Neural progenitor cell (in vitro differentiated cells): ENCODE measurements at regions not wholly inside any gene's neighbourhood (a gene's known extent, or its start where the extent isn't known, plus 50 kb on each side); places are given as distances from the start of the nearest gene placed in this dataset.

Source experiments
- DNase-seq: peaks from one replicate; pipeline ENCODE4 v3.0.0-alpha.2; 2016; ENCODE audit warnings: low spot score
- H2AFZ ChIP-seq: fragments of 200-600 bp; sonication (generic); replicated peaks from 2 replicates; pipeline ENCODE4 v1.6.1; 2016; ENCODE audit warnings: antibody characterized with exemption
- H3F3A ChIP-seq: fragments of 200-600 bp; sonication (generic); 2 replicates; pipeline ENCODE4 v1.6.1; 2016; ENCODE audit warnings: antibody characterized with exemption, low read depth
- H3K27ac ChIP-seq: fragments of 200-600 bp; sonication (generic); 2 replicates; pipeline ENCODE4 v1.5.1; 2016; ENCODE audit warnings: mild to moderate bottlenecking
- H3K27me3 ChIP-seq: fragments of 200-600 bp; sonication (generic); 2 replicates; pipeline ENCODE4 v1.6.1; 2016; ENCODE audit warnings: mild to moderate bottlenecking, moderate library complexity
- H3K36me3 ChIP-seq: fragments of 200-600 bp; sonication (generic); 2 replicates; pipeline ENCODE4 v1.5.1; 2016
- H3K4me1 ChIP-seq: fragments of 200-600 bp; sonication (generic); 2 replicates; pipeline ENCODE4 v1.6.1; 2016; ENCODE audit warnings: mixed run types
- H3K4me2 ChIP-seq: fragments of 200-600 bp; sonication (generic); 2 replicates; pipeline ENCODE4 v1.6.1; 2016
- H3K4me3 ChIP-seq: fragments of 200-600 bp; sonication (generic); 2 replicates; pipeline ENCODE4 v1.5.1; 2016
- H3K79me2 ChIP-seq: fragments of 200-600 bp; sonication (generic); 2 replicates; pipeline ENCODE4 v1.6.1; 2016; ENCODE audit warnings: low read depth
- H3K9ac ChIP-seq: fragments of 200-600 bp; sonication (generic); 2 replicates; pipeline ENCODE4 v1.6.1; 2016
- H3K9me3 ChIP-seq: fragments of 200-600 bp; sonication (generic); 2 replicates; pipeline ENCODE4 v1.5.1; 2016; ENCODE audit warnings: low read depth
- H4K20me1 ChIP-seq: fragments of 200-600 bp; sonication (generic); 2 replicates; pipeline ENCODE4 v1.6.1; 2016; ENCODE audit warnings: low read depth
- H3K27ac Mint-ChIP-seq: 3 replicates; pipeline ENCODE4 v1.8.0; 2021; ENCODE audit warnings: mixed read lengths
- H3K27me3 Mint-ChIP-seq: 2 replicates; pipeline ENCODE4 v1.8.0; 2022; ENCODE audit warnings: low read depth, mild to moderate bottlenecking, inconsistent platforms, moderate library complexity, mixed read lengths; ENCODE audit not compliant: insufficient read depth
- H3K36me3 Mint-ChIP-seq: 3 replicates; pipeline ENCODE4 v1.8.0; 2021; ENCODE audit warnings: mixed read lengths
- H3K4me1 Mint-ChIP-seq: 3 replicates; pipeline ENCODE4 v1.8.0; 2021; ENCODE audit warnings: mixed read lengths
- H3K4me3 Mint-ChIP-seq: 3 replicates; pipeline ENCODE4 v1.8.0; 2021; ENCODE audit warnings: mild to moderate bottlenecking, moderate library complexity, mixed read lengths
- H3K9me3 Mint-ChIP-seq: 3 replicates; pipeline ENCODE4 v1.8.0; 2020; ENCODE audit warnings: mixed read lengths
- EZH2 ChIP-seq: fragments of 200-600 bp; sonication (generic); IDR thresholded peaks from 2 replicates; pipeline ENCODE4 v1.6.1; 2017; ENCODE audit warnings: antibody characterized with exemption, mild to moderate bottlenecking, moderate library complexity
- EZH2phosphoT487 ChIP-seq: fragments of 200-600 bp; sonication (generic); IDR thresholded peaks from 2 replicates; pipeline ENCODE4 v1.6.1; 2017; ENCODE audit warnings: antibody characterized with exemption
- TF ChIP-seq, protein P1 (sequence below): fragments of 200-600 bp; sonication (generic); IDR thresholded peaks from 2 replicates; pipeline ENCODE4 v1.5.1; 2017; ENCODE audit warnings: antibody characterized with exemption, mild to moderate bottlenecking

DNA sequence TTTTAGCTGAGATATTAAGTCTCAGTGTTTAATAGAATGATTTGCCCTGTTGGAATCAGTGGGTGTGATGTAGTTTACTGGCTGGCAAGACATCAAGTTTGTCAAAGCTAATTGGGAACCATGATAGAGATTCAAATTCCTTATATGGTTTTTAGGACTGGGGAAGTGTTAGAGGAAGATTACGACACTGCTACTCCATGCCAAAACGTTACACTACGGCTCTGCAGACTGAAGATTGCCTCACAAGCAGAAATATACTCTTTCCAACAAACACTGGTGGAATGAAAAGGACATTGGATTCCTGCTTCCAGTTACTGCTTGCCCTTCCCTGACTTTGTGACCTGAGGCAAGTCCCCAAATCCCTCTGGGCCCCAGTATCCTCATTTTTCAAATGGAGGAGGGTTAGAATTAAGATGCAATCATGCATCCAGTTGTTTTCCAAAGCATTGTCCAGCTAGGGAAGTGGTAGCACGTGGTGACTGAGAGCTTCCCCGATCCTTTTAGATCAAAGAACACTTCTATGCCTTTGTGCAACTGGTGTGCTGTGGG lies 147.6 kb downstream of the CDC42EP3 start:
- H3K27ac ChIP-seq = no peak overlapping the region
- H3K9me3 ChIP-seq = no peaks in the 10 kb centered on the region
- no peak overlapping the region for H3K4me3 Mint-ChIP-seq
- no peak overlapping the region for H3K4me2 ChIP-seq
- H3K9me3 Mint-ChIP-seq = no peaks in the 10 kb centered on the region
- no peak overlapping the region for H3K27ac Mint-ChIP-seq
- H3K9ac ChIP-seq = no peak overlapping the region
- H3K4me1 Mint-ChIP-seq = no peaks in the 10 kb centered on the region
- no peaks in the 10 kb centered on the region for H3K79me2 ChIP-seq
- H3K27me3 ChIP-seq = no peaks in the 10 kb centered on the region
- no peaks in the 10 kb centered on the region for H4K20me1 ChIP-seq
- no peaks in the 10 kb centered on the region for H3K4me1 ChIP-seq
- TF ChIP-seq, protein P1, sequence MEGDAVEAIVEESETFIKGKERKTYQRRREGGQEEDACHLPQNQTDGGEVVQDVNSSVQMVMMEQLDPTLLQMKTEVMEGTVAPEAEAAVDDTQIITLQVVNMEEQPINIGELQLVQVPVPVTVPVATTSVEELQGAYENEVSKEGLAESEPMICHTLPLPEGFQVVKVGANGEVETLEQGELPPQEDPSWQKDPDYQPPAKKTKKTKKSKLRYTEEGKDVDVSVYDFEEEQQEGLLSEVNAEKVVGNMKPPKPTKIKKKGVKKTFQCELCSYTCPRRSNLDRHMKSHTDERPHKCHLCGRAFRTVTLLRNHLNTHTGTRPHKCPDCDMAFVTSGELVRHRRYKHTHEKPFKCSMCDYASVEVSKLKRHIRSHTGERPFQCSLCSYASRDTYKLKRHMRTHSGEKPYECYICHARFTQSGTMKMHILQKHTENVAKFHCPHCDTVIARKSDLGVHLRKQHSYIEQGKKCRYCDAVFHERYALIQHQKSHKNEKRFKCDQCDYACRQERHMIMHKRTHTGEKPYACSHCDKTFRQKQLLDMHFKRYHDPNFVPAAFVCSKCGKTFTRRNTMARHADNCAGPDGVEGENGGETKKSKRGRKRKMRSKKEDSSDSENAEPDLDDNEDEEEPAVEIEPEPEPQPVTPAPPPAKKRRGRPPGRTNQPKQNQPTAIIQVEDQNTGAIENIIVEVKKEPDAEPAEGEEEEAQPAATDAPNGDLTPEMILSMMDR = no peak
- no peak for TF ChIP-seq EZH2
- no peak for TF ChIP-seq EZH2phosphoT487
- H3F3A ChIP-seq = peaks cover 6% of the 10 kb centered on the region
- no peaks in the 10 kb centered on the region for H3K36me3 Mint-ChIP-seq
- peaks cover 2% of the 10 kb centered on the region for H3K27me3 Mint-ChIP-seq
- no peak for DNase-seq
- peak overlapping the region; percentile 88 for H2AFZ ChIP-seq
- H3K36me3 ChIP-seq = no peaks in the 10 kb centered on the region
- H3K4me3 ChIP-seq = no peak overlapping the region

DNA sequence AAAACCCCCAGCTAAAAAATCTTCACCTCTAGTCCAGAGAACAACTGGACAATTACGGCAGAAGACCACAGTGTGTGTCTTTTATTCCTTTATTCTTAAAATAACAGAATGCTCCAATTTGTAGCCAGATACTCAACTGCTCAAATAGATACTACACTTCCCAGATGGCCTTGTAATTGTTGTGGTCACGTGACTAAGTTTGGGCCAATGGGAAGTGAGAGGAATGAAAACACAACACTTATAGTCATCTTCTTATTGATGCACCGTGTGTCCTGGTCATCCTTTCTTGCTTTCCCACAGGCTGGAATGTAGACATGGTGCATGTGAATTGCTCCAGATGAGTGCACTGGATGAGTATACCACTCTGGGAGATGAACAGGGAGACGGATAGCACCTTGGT lies 145.1 kb downstream of the CDC42EP3 start:
- peak overlapping the region; percentile 28 for H2AFZ ChIP-seq
- DNase-seq = no peak

DNA sequence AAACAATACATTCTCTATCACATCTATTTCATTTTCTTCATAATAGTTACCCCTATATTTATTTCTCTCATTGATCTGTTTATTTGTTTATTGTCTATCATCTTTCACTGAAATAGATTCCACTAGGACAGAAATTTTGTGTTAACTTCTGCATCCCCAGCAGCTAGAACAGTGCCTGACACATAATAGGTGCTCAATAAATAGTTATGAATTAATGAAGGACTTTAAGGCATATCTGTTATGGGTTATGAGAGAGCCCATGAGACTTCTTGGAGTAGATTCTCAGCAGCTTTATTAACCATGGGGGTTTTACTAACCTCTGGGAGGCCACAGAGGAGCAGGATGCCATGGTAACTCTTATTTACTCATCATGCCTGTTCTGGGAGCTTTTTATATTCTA lies 144.6 kb downstream of the CDC42EP3 start:
- no peak overlapping the region for H3K9ac ChIP-seq
- H4K20me1 ChIP-seq = no peaks in the 10 kb centered on the region
- H3F3A ChIP-seq = no peaks in the 10 kb centered on the region
- no peak for DNase-seq
- H3K79me2 ChIP-seq = no peaks in the 10 kb centered on the region
- H3K4me3 Mint-ChIP-seq = no peak overlapping the region
- H3K27me3 ChIP-seq = no peaks in the 10 kb centered on the region
- H2AFZ ChIP-seq = no peak overlapping the region
- H3K27ac ChIP-seq = no peak overlapping the region
- H3K4me1 ChIP-seq = no peaks in the 10 kb centered on the region
- H3K4me1 Mint-ChIP-seq = no peaks in the 10 kb centered on the region
- peaks cover 2% of the 10 kb centered on the region for H3K27me3 Mint-ChIP-seq
- H3K36me3 ChIP-seq = no peaks in the 10 kb centered on the region
- H3K9me3 Mint-ChIP-seq = no peaks in the 10 kb centered on the region
- TF ChIP-seq, protein P1 = no peak
- no peak for TF ChIP-seq EZH2phosphoT487
- TF ChIP-seq EZH2 = no peak
- no peaks in the 10 kb centered on the region for H3K9me3 ChIP-seq
- H3K27ac Mint-ChIP-seq = no peak overlapping the region
- no peak overlapping the region for H3K4me2 ChIP-seq
- H3K4me3 ChIP-seq = no peak overlapping the region
- H3K36me3 Mint-ChIP-seq = no peaks in the 10 kb centered on the region

More for the DNA sequence above, 145.1 kb downstream of the CDC42EP3 start:
- Histone ChIP-seq H3K79me2 (no peaks in the 10 kb centered on the region), H3K36me3 (no peaks in the 10 kb centered on the region), H3K27me3 (no peaks in the 10 kb centered on the region), H3K9ac (no peak overlapping the region), H3F3A (no peaks in the 10 kb centered on the region), H3K4me1 (no peaks in the 10 kb centered on the region), H3K4me3 (no peak overlapping the region), H4K20me1 (no peaks in the 10 kb centered on the region), H3K27ac (no peak overlapping the region), H3K4me2 (no peak overlapping the region), H3K9me3 (no peaks in the 10 kb centered on the region)
- Mint-ChIP-seq H3K36me3 (no peaks in the 10 kb centered on the region), H3K4me1 (no peaks in the 10 kb centered on the region), H3K9me3 (no peaks in the 10 kb centered on the region), H3K4me3 (no peak overlapping the region), H3K27ac (no peak overlapping the region), H3K27me3 (peaks cover 2% of the 10 kb centered on the region)
- TF ChIP-seq, protein P1 = no peak
- TF ChIP-seq EZH2 (no peak), EZH2phosphoT487 (no peak)
